GM18505 (cell line): ENCODE measurements at regions not wholly inside any gene's neighbourhood (a gene's known extent, or its start where the extent isn't known, plus 50 kb on each side); places are given as distances from the start of the nearest gene placed in this dataset.

Experiments
- ATAC-seq: cut with Tn5 transposase; IDR thresholded peaks from one replicate; pipeline ENCODE4 v1.9.1; 2021; ENCODE audit not compliant: unreplicated experiment
- POLR2A ChIP-seq: IDR thresholded peaks from 4 replicates; pipeline ENCODE4 v1.6.1; 2011; ENCODE audit warnings: borderline replicate concordance; ENCODE audit not compliant: insufficient read depth, insufficient read length; ENCODE audit errors: extremely low read depth

DNA sequence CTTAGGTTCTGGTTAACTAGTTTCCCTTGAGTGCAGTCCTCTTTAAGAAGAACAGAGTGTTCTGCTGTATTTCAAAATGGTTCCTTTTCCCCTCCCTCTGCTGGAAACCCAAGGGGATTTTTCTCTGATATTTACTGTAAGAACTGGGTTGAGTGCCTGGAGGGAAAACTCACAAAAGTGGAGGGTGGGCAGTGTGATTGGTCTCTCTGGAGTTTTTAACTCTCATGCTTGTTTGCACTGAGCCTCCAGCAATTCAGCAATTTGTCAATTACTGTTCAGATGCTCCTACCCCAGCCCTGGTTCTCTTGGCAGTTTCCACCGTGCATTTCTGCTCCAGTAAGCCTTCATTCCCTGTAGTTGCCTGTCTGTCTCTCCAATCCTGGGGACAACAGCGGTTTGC is 273.4 kb upstream of the SORCS1 start:
- TF ChIP-seq POLR2A: no peak
- no peak for ATAC-seq

DNA sequence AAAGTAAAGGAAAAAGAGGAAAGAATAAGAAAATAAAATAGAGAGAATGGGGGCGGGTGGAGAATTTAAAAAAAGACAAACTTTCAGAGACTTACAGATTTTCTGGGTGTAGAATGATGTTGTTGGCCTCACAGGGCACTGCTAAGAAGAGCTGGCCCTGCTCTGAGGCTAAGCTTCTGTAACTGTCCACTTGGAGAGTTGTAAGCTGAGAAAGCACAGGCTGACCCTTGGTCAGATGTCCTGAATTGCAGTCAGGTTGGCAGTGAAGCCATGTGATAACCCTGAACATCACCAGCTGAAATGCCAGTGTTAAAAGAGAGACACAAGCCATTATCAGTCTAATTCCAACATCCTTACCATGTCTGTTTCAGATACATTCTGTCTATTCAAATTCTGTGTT is 272.1 kb upstream of the SORCS1 start:
- ATAC-seq: no peak

GRCh38 chr10:107434854-107435253 is 270.3 kb upstream of the SORCS1 start:
- no peak for TF ChIP-seq POLR2A
- ATAC-seq: no peak

More for the DNA sequence above, 272.1 kb upstream of the SORCS1 start:
- no peak for TF ChIP-seq POLR2A

- ATAC-seq: no peak
- TF ChIP-seq POLR2A: no peak
Observed at GRCh38 chr10:107434201-107434600, 269.7 kb upstream of the SORCS1 start.

DNA sequence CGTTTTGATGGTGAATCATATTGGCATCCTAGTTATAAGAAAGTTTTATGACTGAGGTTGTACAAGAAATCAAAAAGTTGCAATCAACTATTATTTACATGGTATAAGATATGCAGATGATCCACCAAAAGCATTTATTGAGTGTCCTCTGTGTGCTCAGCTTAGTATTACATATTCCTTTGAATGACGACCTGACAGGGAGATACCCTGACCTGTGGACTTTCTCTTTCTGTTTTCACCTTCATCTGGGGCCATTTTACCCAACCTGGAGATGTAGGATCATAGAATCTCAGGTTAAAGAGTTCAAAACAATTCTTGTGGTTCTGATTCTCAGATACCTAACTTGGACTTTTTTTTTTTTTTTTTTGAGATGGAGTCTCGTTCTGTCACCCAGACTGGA is 269.1 kb upstream of the SORCS1 start:
- no peak for ATAC-seq
- TF ChIP-seq POLR2A: no peak

- no peak for ATAC-seq
- TF ChIP-seq POLR2A: no peak
Observed at GRCh38 chr10:107430446-107430845, 265.9 kb upstream of the SORCS1 start.

DNA sequence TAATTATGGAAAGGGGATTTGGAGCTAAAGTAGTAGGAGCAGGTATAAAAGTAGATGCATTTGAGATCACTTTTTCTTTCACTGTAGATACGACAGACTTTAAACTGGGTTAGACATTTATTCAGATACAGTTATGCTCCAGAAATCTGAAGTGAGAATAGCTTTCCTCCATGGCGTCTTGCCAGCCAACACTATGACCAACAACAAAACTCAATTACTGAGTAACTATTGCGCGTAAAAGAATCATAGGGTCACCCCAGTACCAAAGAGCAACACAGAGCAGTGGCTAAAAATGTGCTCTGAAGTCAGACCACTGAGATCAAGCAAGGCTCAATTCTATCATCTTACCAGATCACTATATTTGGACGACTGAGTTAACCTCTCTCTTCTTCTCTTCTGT is 262.5 kb upstream of the SORCS1 start:
- ATAC-seq: no peak
- no peak for TF ChIP-seq POLR2A

DNA sequence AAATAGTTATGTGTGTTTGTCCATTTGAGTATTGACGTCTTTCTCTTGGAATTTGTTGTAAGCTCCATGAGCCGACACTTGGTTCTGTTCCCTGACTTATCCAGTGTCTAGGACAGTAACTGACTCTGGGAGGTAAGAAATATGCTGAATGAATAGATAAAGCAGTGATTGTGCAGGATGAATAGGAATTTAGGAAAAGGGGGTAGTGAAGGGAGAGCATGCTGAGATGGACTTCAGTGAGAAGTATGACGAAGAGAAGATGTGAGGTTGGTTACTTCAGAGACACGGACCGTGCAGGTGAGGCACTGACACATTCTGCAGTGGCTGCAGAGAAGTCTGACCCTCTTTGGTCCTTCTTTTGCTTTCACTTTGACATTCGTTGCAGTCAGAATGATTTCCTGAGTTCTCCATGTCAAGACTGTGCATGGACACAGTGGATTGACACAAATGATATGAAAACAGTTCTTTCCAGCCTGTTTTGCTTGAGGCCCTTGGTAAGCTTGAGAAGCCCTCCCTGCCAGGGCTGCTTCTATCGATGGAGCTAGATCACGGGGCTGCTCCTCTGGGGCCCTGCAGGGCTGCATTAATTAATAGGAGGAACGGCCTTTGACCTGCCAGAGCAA is 261.5 kb upstream of the SORCS1 start:
- no peak for TF ChIP-seq POLR2A
- ATAC-seq: no peak

DNA sequence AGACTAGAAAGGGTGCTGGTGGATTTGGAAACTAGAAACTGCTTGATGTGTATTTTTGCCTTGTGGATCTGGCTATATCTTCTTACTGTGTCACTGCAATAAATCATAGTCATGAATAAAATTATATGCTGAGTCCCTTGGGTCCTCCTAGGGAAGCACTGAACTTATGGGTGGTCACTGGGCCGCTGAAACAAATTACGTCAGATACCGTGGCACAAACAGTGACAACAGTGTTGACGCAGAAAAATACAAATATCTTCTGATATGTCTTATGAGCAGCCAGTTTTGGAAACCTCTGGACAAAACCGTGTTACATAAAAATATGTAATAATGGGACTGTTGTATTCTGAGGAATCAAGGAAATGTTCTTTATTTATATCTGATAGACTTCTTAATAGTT is 260.1 kb upstream of the SORCS1 start:
- ATAC-seq: no peak
- no peak for TF ChIP-seq POLR2A

- no peak for ATAC-seq
- TF ChIP-seq POLR2A: no peak
Observed at GRCh38 chr10:107423903-107424302, 259.4 kb upstream of the SORCS1 start.

DNA sequence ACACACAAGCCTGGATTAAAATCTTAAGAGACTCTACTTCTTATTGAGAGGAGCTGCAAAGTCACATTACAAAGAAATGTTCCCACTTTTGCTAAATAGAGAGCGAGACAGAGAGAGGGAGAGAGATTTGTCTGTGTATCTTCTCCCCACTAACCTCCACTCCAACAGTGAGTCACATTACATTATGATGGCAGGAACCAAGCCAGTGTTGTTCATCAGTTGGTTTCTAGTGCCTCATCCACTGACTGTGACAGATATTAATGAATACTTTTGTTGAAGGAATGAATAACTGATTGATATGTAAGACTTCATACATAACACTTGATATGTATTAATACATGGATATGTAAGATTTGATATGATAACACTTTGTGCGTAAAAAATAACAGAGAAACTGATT is 258.2 kb upstream of the SORCS1 start:
- no peak for TF ChIP-seq POLR2A
- no peak for ATAC-seq

DNA sequence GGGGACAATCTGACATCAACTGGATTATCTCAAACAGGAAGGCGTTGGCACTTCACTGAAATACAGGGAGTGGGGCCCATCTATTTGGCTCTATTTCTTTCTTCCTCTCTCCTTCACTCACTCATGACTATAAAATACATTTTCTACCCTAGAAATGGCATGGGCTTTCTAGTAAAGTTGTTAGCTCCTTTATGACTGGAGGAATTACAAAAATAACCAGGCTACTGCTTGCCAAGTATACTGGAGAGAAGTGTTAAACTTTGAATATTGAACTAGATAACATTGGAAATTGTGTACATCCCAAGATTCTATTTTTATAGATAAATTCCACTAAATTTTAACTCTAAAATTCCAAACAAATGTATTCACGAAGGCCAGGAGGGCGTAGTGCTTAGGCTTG is 255.7 kb upstream of the SORCS1 start:
- no peak for ATAC-seq
- TF ChIP-seq POLR2A: no peak

GRCh38 chr10:107418085-107418806 is 253.7 kb upstream of the SORCS1 start:
- TF ChIP-seq POLR2A: no peak
- no peak for ATAC-seq

DNA sequence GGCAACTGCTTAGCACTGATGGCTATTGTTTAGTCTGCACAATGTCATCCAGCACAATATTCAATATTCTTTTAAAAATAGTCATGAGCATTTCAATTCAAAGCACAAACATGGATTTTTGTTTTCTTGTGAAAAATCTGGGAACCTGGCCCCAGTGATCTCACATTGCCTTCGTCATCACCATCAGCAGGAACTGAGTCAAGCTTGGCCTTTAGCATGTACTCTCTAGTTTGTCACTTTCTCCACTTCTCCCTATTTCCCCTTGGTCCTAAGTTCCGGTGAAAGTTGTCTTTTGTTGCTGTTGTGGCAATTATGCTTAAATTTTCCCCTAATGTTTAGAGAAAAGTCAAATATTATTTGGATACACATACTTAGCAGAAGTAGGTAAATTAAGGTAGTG is 252.9 kb upstream of the SORCS1 start:
- no peak for TF ChIP-seq POLR2A
- no peak for ATAC-seq
